NT2/D1 (cell line): ENCODE measurements at regions not wholly inside any gene's neighbourhood (a gene's known extent, or its start where the extent isn't known, plus 50 kb on each side); places are given as distances from the start of the nearest gene placed in this dataset.

ENCODE experiments used
- DNase-seq: peaks from one replicate; pipeline ENCODE4 v3.0.0-alpha.2; 2011; ENCODE audit warnings: low read depth, low spot score
- H3K27me3 ChIP-seq: 2 replicates; pipeline ENCODE4 v1.6.0; 2011; ENCODE audit warnings: mild to moderate bottlenecking; ENCODE audit not compliant: insufficient read length, insufficient read depth
- H3K36me3 ChIP-seq: 2 replicates; pipeline ENCODE4 v1.6.1; 2011; ENCODE audit warnings: mild to moderate bottlenecking, low read length, mixed read lengths; ENCODE audit not compliant: insufficient read depth, insufficient read length
- H3K4me1 ChIP-seq: 2 replicates; pipeline ENCODE4 v1.5.1; 2011; ENCODE audit not compliant: insufficient read depth, insufficient read length
- H3K4me3 ChIP-seq: 2 replicates; pipeline ENCODE4 v1.5.1; 2011; ENCODE audit warnings: low read depth; ENCODE audit not compliant: insufficient read length
- H3K9ac ChIP-seq: 2 replicates; pipeline ENCODE4 v1.6.0; 2011; ENCODE audit warnings: low read depth; ENCODE audit not compliant: insufficient read length
- H3K9me3 ChIP-seq: 2 replicates; pipeline ENCODE4 v1.5.1; 2011; ENCODE audit warnings: mild to moderate bottlenecking, low read length; ENCODE audit not compliant: insufficient read depth
- SUZ12 ChIP-seq: IDR thresholded peaks from 2 replicates; pipeline ENCODE4 v1.6.1; 2011; ENCODE audit not compliant: insufficient read length, insufficient read depth; ENCODE audit errors: extremely low read depth
- YY1 ChIP-seq: IDR thresholded peaks from 2 replicates; pipeline ENCODE4 v1.6.1; 2011; ENCODE audit not compliant: insufficient read length, insufficient read depth
- ZNF274 ChIP-seq: IDR thresholded peaks from 2 replicates; pipeline ENCODE4 v1.6.1; 2011; ENCODE audit warnings: mild to moderate bottlenecking, low read depth, low read length

- Histone ChIP-seq H3K4me3 (no peak overlapping the region), H3K9me3 (no peaks in the 10 kb centered on the region), H3K36me3 (no peaks in the 10 kb centered on the region), H3K4me1 (no peaks in the 10 kb centered on the region), H3K9ac (no peak overlapping the region), H3K27me3 (peaks cover 3% of the 10 kb centered on the region)
- no peak for TF ChIP-seq YY1
- TF ChIP-seq ZNF274 = no peak
- no peak for TF ChIP-seq SUZ12
- no peak for DNase-seq
These were observed 435.8 kb upstream of the KLF12 start for GRCh38 chr13:74570046-74570445.

GRCh38 chr13:74569251-74569650 is 435.0 kb upstream of the KLF12 start:
- no peaks in the 10 kb centered on the region for H3K9me3 ChIP-seq
- H3K4me1 ChIP-seq = no peaks in the 10 kb centered on the region
- no peak overlapping the region for H3K9ac ChIP-seq
- DNase-seq = no peak
- H3K36me3 ChIP-seq = no peaks in the 10 kb centered on the region
- H3K4me3 ChIP-seq = no peak overlapping the region
- H3K27me3 ChIP-seq = no peaks in the 10 kb centered on the region
- TF ChIP-seq ZNF274 = no peak
- TF ChIP-seq SUZ12 = no peak

GRCh38 chr13:74567485-74567884 is 433.3 kb upstream of the KLF12 start:
- TF ChIP-seq SUZ12 = no peak
- TF ChIP-seq ZNF274 = no peak
- no peak for TF ChIP-seq YY1
- Histone ChIP-seq H3K27me3 (no peaks in the 10 kb centered on the region), H3K36me3 (no peaks in the 10 kb centered on the region), H3K4me1 (no peaks in the 10 kb centered on the region), H3K9me3 (no peaks in the 10 kb centered on the region), H3K4me3 (no peak overlapping the region), H3K9ac (no peak overlapping the region)
- DNase-seq = no peak

GRCh38 chr13:74562381-74562780 is 428.2 kb upstream of the KLF12 start:
- H3K27me3 ChIP-seq = no peaks in the 10 kb centered on the region

GRCh38 chr13:74561155-74561554 is 427.0 kb upstream of the KLF12 start:
- no peaks in the 10 kb centered on the region for H3K27me3 ChIP-seq

More at GRCh38 chr13:74562381-74562780, 428.2 kb upstream of the KLF12 start:
- Histone ChIP-seq H3K4me1 (no peaks in the 10 kb centered on the region), H3K9ac (no peak overlapping the region), H3K9me3 (no peaks in the 10 kb centered on the region), H3K4me3 (no peak overlapping the region), H3K36me3 (no peaks in the 10 kb centered on the region)
- no peak for TF ChIP-seq SUZ12
- TF ChIP-seq YY1 = no peak
- no peak for DNase-seq

GRCh38 chr13:74560325-74560724 is 426.1 kb upstream of the KLF12 start:
- H3K4me3 ChIP-seq = no peak overlapping the region
- H3K9ac ChIP-seq = no peak overlapping the region
- DNase-seq = no peak
- H3K27me3 ChIP-seq = no peaks in the 10 kb centered on the region
- H3K9me3 ChIP-seq = no peaks in the 10 kb centered on the region
- no peaks in the 10 kb centered on the region for H3K4me1 ChIP-seq
- no peaks in the 10 kb centered on the region for H3K36me3 ChIP-seq
- TF ChIP-seq YY1 (no peak), ZNF274 (no peak), SUZ12 (no peak)

More at GRCh38 chr13:74561155-74561554, 427.0 kb upstream of the KLF12 start:
- Histone ChIP-seq H3K4me3 (no peak overlapping the region), H3K4me1 (no peaks in the 10 kb centered on the region), H3K9ac (no peak overlapping the region), H3K9me3 (no peaks in the 10 kb centered on the region), H3K36me3 (no peaks in the 10 kb centered on the region)
- DNase-seq = no peak
- TF ChIP-seq YY1 (no peak), ZNF274 (no peak), SUZ12 (no peak)

GRCh38 chr13:74557870-74558269 is 423.7 kb upstream of the KLF12 start:
- Histone ChIP-seq H3K4me1 (no peaks in the 10 kb centered on the region), H3K36me3 (no peaks in the 10 kb centered on the region), H3K9ac (no peak overlapping the region), H3K4me3 (no peak overlapping the region), H3K9me3 (no peaks in the 10 kb centered on the region), H3K27me3 (no peaks in the 10 kb centered on the region)
- DNase-seq = no peak
- TF ChIP-seq YY1 = no peak
- no peak for TF ChIP-seq ZNF274
- no peak for TF ChIP-seq SUZ12
